NCI-H2107 treated with DMSO at 0.1 percent for 48 hours (cell line): ENCODE measurements at regions not wholly inside any gene's neighbourhood (a gene's known extent, or its start where the extent isn't known, plus 50 kb on each side); places are given as distances from the start of the nearest gene placed in this dataset.
"Not testable (repeated sequence)": the region's sequence is repeated elsewhere in the genome, so short reads cannot be mapped to it uniquely, and the experiment has no call there.

Experiments
- DNase-seq: peaks from one replicate; lab custom pipeline; 2025; ENCODE audit not compliant: unreplicated experiment; lab: John Stamatoyannopoulos, UW

GRCh38 chr17:72464221-72464620 is 343.4 kb downstream of the SOX9 start:
- not testable (repeated sequence) for DNase-seq

DNA sequence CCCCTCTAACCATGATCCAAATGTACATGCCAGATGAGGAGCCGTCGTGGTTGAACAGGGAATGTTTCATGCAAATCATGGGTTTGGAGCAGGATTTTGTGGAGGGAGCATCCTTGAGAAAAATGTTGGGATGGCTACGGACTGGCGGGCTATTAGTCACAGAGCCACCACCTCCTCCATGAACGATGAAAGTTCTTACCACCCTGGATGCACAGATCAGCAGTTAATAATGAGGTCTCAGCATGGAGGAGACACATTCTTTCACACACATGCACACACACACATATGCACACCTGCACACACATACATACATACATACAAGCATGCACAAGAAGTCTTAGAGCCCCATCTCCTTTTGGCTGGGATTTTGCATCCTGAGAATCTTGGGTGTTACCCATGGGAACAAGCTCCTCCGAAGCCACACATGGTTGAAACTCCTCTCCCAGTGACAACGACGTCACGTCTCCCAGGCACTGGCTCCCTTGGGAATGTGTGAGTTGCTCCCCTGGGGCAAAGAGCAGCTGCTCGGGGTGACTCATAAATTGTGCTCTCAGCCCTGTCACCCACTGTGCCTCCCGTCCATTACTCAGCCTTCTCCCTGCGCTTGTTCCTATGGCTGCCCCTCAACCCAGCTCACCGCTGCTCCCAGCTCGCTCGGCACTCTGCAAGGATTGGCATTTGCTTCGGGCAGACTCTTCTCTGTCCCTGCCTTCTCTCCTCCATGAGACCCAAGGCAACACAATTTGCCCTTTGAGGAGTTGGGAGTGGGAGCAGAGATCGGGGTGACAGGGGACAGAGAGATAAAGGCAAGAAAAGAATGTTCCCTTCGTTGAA is 344.6 kb downstream of the SOX9 start:
- DNase-seq = peak; percentile 96

- DNase-seq = no peak
Measured at GRCh38 chr17:72466199-72466598, 345.4 kb downstream of the SOX9 start.

DNA sequence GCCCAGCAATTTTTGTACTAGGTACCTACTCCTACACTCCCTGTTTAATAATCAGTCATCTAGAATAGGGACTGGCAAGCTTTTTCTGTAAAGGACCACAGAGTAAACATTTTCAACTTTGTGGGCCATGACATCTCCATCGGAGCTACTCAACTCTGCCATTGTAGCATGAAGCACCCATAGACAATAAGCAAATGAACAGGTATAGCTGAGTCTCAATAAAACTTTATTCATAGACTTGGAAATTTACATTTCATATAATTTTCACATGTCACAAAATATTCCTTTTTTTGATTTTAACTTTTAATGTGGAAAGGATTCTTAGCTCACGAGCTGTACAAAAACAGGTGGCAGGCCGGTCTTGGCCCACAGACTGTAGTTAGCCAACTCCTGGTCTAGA is 345.8 kb downstream of the SOX9 start:
- DNase-seq = no peak

DNA sequence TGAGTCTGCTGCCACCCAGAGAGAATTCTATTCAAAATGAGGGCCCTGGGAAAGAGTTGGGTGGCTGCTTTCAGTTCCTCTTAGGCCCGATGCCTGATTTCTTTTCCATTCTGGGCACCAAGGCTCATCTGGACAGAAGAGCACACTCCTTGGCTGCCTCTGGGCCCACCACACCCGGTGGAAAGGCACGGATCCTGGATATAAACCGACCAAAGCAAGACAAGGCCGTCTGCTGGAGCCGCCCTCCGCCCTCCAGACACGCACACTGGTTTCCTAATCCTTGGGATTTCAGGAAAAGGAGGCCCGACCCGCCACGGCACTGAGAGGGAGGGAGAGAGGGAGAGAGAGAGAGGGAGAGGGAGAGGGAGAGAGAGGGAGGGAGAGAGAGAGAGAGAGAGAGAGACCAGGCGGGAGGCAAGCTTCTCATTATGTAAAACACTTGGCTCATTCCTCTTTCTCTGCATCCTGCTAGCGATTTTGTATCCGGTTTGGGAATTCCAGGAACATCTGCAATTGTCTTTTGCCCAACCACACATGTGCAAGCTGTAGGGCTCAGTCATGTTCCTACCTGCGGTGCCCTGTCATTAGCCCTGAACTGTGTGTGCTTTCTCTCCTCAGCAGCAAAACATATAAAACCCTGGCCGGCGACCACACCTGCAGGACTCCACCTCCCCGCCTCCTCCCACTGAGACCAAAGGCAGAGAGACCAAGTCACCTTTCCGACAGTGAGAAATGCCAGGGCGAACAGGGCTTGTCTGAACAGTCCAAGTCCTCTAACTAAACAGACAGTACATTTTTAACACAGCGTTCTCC is 347.2 kb downstream of the SOX9 start:
- no peak for DNase-seq

DNA sequence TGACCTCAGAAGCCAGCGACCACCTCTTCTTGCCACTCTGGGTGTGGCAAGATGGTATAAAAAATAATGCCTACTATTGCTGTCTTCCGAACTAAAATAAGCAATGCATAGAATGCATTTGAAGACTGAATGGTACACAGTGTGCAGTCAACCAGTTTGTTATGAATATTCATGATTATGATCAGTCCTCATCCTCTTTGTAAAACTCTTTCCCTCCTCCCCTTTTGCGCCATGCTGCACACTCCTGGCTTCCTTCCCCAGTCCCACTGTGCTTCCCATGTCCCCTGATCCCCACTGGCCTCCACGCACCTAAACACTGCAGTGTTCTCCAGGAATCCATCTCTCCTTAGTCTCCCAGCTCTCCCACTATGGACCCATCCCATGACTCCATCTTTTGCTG is 348.0 kb downstream of the SOX9 start:
- no peak for DNase-seq

DNA sequence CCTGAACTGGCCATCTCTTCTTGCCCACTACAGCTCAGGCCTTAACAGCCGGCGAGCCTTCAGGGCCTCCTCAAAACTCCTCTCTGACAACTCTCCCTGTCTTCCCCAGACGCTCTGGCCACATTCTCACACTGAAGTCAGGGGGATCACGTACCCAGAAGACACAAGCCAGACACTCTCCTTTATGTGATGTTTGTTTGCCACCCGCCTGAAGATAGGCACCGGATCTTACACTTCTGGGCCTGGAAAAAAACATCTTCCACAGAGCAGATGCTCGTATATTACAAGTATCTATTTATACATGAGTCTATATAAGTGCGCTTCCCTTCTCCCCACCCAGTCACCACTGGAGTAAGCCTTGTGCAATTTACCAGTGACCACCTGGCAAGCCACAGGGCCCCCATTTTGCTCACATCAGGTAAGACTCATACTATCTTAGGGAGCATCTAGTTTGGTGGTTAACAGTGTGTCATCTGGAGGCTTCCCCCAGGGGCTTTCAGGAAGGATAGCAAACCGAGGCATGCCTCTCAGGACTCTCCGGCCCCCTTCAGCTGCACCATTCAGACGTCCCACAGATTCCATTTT is 349.4 kb downstream of the SOX9 start:
- DNase-seq = no peak

- no peak for DNase-seq
Measured at GRCh38 chr17:72470734-72471133, 349.9 kb downstream of the SOX9 start.

DNA sequence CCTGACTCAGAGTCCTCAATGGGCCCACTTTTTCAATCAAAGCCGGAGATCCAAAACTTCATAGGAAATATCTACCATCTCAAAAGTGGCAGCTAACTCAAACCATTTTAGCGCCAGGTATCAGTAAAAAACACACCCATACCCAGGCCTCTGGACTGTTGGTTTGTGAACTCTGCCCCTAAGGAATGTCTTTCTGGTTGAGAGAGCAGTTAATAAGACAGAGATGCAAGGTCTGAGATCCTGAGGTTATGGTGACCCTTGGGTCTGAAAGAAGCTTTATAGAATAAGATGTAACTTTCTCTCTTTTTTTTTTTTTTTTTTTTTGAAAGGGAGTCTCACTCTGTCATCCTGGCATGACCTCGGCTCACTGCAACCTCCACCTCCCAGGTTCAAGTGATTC is 350.5 kb downstream of the SOX9 start:
- DNase-seq = no peak

- no peak for DNase-seq
Measured at GRCh38 chr17:72472106-72472505, 351.3 kb downstream of the SOX9 start.

DNA sequence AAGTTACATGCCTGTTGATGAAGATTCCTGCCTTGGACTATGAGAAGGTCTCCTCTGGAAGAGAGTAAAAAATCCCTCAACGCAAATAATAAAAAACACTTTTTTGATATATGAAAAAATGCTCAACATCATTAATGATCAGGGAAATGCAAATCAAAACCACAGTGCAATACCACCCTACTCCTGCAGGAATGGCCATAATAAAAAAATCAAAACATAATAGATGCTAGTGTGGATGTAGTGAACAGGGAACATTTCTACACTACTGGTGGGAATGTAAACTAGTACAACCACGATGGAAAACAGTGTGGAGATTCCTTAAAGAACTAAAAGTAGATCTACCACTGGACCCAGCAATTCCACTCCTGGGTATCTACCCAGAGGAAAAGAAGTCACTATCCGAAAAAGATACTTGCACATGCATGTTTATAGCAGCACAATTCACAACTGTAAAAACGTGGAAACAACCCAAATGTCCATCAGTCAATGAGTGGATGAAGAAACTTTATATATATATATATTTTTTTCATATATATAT is 352.1 kb downstream of the SOX9 start:
- not testable (repeated sequence) for DNase-seq

GRCh38 chr17:72474243-72474642 is 353.4 kb downstream of the SOX9 start:
- no peak for DNase-seq

- DNase-seq = no peak
Measured at GRCh38 chr17:72474719-72475477, 354.1 kb downstream of the SOX9 start.

- DNase-seq = no peak
Measured at GRCh38 chr17:72476134-72476533, 355.3 kb downstream of the SOX9 start.

GRCh38 chr17:72476575-72476986 is 355.8 kb downstream of the SOX9 start:
- peak; percentile 39 for DNase-seq

DNA sequence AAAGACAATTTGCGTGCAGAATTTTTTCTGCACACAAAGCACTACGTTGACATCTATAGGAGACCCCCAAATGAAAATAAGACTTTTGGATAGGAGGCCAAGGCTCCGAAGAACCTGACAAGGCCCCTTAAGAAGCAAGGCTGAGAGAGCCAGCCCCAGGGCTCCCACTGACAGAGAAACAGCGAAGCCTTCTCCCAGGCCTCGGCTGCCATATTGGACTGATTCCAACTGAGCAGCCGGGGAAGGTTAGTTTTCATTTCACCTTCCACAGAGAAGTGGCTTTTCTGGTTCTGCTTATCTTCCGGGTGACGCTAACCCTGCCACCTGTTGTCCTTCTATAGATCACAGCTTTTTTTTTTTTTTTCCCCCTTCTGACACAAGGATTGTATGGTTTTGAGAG is 356.7 kb downstream of the SOX9 start:
- DNase-seq = peak; percentile 44

GRCh38 chr17:72479113-72479512 is 358.3 kb downstream of the SOX9 start:
- DNase-seq = no peak

GRCh38 chr17:72481572-72481971 is 360.8 kb downstream of the SOX9 start:
- no peak for DNase-seq

DNA sequence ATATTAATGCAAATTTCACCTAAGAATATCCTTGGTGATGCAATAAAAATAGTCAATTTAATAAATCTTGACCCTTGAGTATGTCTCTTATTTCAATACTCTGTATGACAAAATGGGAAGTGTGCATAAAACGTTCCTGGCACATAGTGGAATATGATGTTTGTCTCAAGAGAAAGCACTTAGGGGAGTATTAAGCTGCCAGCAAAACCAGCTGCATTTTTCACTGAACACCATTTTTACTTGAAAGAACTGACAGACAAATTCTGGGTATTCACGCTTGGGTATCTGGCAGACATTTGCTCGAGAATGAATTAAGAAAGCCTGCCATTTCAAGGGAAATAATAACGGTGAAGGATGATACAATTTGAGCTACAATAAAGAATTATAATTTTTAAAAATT is 364.8 kb downstream of the SOX9 start:
- no peak for DNase-seq

GRCh38 chr17:72486806-72487205 is 366.0 kb downstream of the SOX9 start:
- no peak for DNase-seq
